HG03097 (cell line): ENCODE measurements at regions not wholly inside any gene's neighbourhood (a gene's known extent, or its start where the extent isn't known, plus 50 kb on each side); places are given as distances from the start of the nearest gene placed in this dataset.

Experiments used
- ATAC-seq: cut with Tn5 transposase; IDR thresholded peaks from one replicate; pipeline ENCODE4 v1.9.1; 2021; ENCODE audit not compliant: unreplicated experiment, low FRiP score

- no peak for ATAC-seq
Observed at GRCh38 chr2:160859096-160859495, 301.1 kb upstream of the TANK start.

- no peak for ATAC-seq
Observed at GRCh38 chr2:160862226-160862625, 298.0 kb upstream of the TANK start.

- no peak for ATAC-seq
Observed at GRCh38 chr2:160868891-160869290, 291.3 kb upstream of the TANK start.

DNA sequence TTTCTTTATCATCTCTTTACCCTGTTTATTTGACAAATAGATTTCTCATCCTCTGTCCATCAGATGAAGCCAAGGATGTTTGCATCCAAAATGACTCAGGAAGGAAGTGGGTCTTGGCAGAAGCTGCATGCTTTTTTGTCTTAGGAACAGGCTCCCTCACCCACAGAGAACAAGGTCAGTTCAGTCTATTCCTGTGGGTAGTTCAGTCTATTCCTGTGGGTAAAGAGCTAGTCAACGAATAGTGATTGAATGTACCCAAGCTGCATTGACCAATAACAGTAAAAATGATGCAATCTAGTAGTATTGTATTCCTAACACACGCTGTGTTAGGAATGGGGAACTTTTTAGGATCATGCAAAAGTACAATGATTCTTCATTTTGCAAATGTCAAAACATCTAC, 290.8 kb upstream of the TANK start:
- no peak for ATAC-seq

GRCh38 chr2:160870729-160871465, 289.3 kb upstream of the TANK start:
- no peak for ATAC-seq

DNA sequence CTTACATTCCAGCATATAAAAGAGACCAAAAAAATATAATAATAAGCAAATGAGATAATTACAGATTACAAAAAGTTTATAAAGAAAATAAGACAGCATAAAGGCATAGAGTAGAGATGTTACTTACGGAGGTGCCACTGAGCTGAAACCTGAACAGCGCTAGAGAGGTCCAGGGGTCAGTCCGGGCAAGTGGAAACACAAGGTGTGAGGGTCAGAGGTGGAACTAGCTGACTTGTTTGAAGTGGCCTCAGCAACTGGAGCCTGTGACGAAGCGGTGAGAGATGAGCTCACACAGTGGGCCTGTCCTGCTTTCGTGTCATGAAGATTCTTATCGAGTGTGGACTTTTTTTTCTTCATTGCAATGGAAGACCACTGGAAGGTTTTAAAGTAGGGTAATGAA, 288.3 kb upstream of the TANK start:
- ATAC-seq: no peak

- ATAC-seq: no peak
Observed at GRCh38 chr2:160876029-160876428, 284.2 kb upstream of the TANK start.

- no peak for ATAC-seq
Observed at GRCh38 chr2:160876765-160877164, 283.5 kb upstream of the TANK start.

- no peak for ATAC-seq
Observed at GRCh38 chr2:160878618-160879017, 281.6 kb upstream of the TANK start.

DNA sequence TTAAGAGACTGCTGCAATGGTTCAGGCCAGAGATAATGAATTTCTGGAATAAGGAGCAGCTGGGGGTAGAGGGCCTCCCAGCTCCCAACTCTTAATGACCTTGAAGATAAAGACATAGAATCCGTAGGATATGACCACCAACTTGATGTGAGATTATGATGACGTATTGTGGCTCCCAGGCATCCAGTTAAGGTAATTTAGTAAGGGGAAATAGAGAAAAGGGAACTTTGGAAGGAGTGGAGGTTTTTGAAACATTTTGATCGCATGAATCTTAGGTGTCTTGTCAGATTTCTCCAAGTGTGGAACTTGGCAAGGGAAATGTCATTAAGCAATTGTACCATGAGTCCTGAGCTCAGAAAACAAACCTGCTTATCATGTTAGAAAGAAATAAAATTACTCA, 277.3 kb upstream of the TANK start:
- no peak for ATAC-seq

GRCh38 chr2:160884056-160884455, 276.2 kb upstream of the TANK start:
- no peak for ATAC-seq

- ATAC-seq: no peak
Observed at GRCh38 chr2:160889439-160890170, 270.6 kb upstream of the TANK start.

- ATAC-seq: no peak
Observed at GRCh38 chr2:160890667-160891352, 269.4 kb upstream of the TANK start.

GRCh38 chr2:160891353-160891740, 268.9 kb upstream of the TANK start:
- no peak for ATAC-seq

DNA sequence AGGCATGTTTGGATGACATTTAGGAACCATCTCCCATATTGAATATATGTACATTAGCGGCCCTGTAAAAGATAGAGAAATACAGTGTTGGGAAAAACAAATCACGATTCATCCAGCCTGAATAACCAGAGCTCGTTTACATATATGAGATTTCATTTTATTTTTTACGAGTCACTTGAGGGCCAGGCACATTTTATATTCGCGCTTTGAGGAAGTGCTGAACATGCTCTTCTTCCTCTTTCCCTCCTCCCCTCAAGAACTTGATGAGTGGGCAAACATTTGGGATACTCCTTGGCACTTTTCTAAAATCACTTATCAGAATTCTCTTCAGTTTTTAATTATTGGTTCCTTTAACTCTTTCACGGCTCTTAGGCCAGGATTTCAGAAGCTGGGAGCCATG, 268.0 kb upstream of the TANK start:
- no peak for ATAC-seq

DNA sequence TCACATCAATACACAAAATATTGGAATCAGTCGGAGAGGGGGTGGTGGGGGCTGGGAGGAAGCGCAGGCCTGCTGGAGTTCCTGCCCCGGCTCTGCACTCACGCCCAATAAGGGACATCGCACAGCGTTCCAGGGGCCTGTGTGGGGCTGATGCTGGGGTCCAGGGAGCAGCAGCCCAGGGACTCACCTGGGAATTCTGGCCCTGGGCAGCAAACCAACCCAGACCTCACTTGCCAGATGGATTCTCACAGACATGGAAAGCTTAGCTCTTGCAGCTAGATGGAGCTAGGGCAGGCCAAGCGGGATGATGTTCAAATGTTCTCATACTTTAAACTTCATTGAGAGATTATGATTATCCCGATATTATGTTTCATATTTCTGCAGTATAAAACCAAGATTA, 266.6 kb upstream of the TANK start:
- ATAC-seq: no peak

GRCh38 chr2:160898581-160899307, 261.5 kb upstream of the TANK start:
- no peak for ATAC-seq

DNA sequence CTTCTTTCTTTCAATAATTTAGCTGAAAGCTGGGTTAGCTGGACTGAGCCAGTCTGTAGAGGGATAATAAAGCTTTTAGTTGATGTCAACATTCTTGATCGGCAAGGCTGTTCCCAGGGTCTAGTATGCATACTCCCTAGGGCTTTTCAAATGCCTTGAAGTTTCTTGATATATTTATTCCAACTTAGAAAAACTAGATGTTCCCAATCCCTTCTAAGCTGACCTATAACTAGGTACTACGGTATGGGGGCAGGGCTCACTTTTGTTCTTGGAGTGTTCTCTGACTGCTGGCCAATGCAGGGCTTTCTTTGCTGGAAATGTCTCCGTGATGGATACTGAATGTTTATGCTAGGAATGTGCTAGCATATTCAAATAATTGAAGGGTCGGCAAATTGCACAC, 258.6 kb upstream of the TANK start:
- ATAC-seq: no peak

DNA sequence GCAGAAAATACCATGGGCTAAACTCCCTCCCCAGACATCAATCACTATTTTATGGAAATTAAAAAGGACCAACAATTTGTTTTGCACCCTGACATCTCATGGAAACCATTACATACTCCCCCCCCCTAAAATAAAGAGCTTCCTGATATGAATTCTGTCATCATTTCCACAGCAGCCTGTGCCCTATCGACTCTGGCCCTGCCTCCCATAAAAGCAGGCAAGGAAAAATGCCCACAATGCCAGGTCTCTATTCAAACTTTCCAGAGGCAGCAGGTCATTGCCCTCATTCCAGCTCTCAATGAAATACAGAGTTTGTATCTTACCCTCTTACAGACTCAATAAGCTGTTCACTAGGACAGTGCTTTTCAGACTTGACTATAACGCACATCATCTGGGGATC, 254.4 kb upstream of the TANK start:
- ATAC-seq: no peak

DNA sequence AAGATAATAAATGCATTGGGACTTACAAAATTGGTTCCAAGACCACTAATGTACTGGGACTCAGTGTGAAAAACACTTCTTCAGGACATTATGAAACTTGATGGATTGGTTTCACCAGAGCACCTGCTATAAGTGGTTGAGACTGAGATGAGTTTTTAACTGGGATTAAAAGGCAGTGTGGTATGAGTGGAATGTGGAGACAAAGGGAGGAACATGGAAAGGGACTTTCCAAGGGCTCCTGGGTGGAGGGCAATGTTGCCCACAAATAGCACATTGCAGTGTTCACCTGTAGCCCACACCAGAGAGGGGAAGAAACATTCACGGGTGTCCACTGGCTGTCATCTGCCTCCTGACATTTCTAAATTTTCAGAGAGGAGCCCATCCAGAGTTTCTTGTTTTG, 253.3 kb upstream of the TANK start:
- ATAC-seq: no peak

DNA sequence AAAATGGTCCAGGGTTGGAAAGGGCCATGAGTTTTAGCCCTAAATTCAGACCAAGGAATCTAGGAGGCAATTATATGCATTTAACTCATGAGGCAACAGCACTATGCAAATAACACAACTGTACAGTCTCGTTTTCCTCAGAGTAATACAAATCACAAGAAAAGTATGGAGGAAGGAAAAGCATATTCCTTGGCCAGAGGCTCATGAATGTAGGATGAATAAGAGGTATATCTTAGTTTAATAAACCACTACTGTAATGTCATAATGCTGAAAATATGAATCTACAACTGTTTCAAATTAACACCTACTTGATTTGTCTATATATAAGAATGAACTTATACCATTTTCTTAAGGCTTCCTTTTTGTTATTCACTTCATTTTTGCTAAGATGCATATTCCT, 252.5 kb upstream of the TANK start:
- ATAC-seq: no peak
